Tibial nerve (tissue), 4 donors: ENCODE measurements at regions not wholly inside any gene's neighbourhood (a gene's known extent, or its start where the extent isn't known, plus 50 kb on each side); places are given as distances from the start of the nearest gene placed in this dataset.
"Not testable (repeated sequence)": the region's sequence is repeated elsewhere in the genome, so short reads cannot be mapped to it uniquely, and the experiment has no call there.

Experiments
- DNase-seq, 2 donors: peaks; one replicate each; pipeline ENCODE4 v3.0.0-alpha.2; 2019; ENCODE audit warnings: low spot score in 2 of 2
- H3K27ac ChIP-seq, 4 donors: fragments of 200-600 bp; sonication (generic) in 3 of 4; one replicate each; pipeline ENCODE4 v1.5.1; 2017 to 2019; ENCODE audit warnings: mild to moderate bottlenecking in 1 of 4
- H3K27me3 ChIP-seq, 2 donors: fragments of 200-600 bp; sonication (generic) in 1 of 2; one replicate each; pipeline versions ENCODE4 v1.5.1 to v1.6.0; 2017 to 2019
- H3K36me3 ChIP-seq, 3 donors: fragments of 200-600 bp; sonication (generic); one replicate each; pipeline ENCODE4 v1.5.1; 2018 to 2019
- H3K4me1 ChIP-seq, 4 donors: fragments of 200-600 bp; sonication (generic) in 3 of 4; one replicate each; pipeline ENCODE4 v1.5.1; 2017 to 2019
- H3K4me3 ChIP-seq, 4 donors: fragments of 200-600 bp; sonication (generic) in 3 of 4; one replicate each; pipeline ENCODE4 v1.5.1; 2017 to 2019; ENCODE audit warnings: mild to moderate bottlenecking in 1 of 4, moderate library complexity in 1 of 4
- H3K9me3 ChIP-seq, 4 donors: fragments of 200-600 bp; sonication (generic) in 3 of 4; one replicate each; pipeline ENCODE4 v1.5.1; 2017 to 2019
- CTCF ChIP-seq, 5 experiments: fragments of 200-600 bp in 3 of 5; fragments of 450-650 bp in 2 of 5; sonication (generic) in 3 of 5; IDR thresholded peaks; one replicate each; pipeline ENCODE4 v1.5.1; 2016 to 2019; ENCODE audit warnings: antibody characterized with exemption in 5 of 5, mild to moderate bottlenecking in 3 of 5, moderate library complexity in 2 of 5
- EP300 ChIP-seq, 2 donors: sonication (generic); formaldehyde crosslinking; IDR thresholded peaks; one replicate each; pipeline ENCODE4 v1.6.1; 2017; ENCODE audit warnings: antibody characterized with exemption in 2 of 2, mild to moderate bottlenecking in 1 of 2
- POLR2A ChIP-seq, 2 donors: fragments of 450-650 bp; IDR thresholded peaks; one replicate each; pipeline ENCODE4 v1.6.1; 2017; ENCODE audit warnings: antibody characterized with exemption in 2 of 2, mild to moderate bottlenecking in 2 of 2, moderate library complexity in 2 of 2
- WGBS, 2 donors: methylation state at CpG; one replicate each; pipeline ENCODE4 v1.1.5; 2018; 5-methylcytosine and 5-hydroxymethylcytosine counted together

- 71 to 75% methylated on average over 5 of the region's 5 CpGs for WGBS, 2 donors
- H3K27ac ChIP-seq: no peak overlapping the region
- H3K36me3 ChIP-seq: no peaks in the 10 kb centered on the region
- no peaks in the 10 kb centered on the region for H3K4me1 ChIP-seq
- TF ChIP-seq EP300 (IDR thresholded peaks at IDR 0.05): no peak
- no peak for TF ChIP-seq CTCF (IDR thresholded peaks at IDR 0.05)
- no peak for TF ChIP-seq POLR2A (IDR thresholded peaks at IDR 0.05)
- no peak overlapping the region for H3K4me3 ChIP-seq
- DNase-seq: no peak
- no peaks in the 10 kb centered on the region for H3K27me3 ChIP-seq
- H3K9me3 ChIP-seq: no peaks in the 10 kb centered on the region
Measured at GRCh38 chr2:103387888-103388287, 626.1 kb downstream of the TMEM182 start.

GRCh38 chr2:103396152-103396551, 634.3 kb downstream of the TMEM182 start:
- H3K27me3 ChIP-seq: no peaks in the 10 kb centered on the region
- no peak overlapping the region for H3K27ac ChIP-seq
- no peaks in the 10 kb centered on the region for H3K36me3 ChIP-seq
- 6 to 33% methylated on average over 1 of the region's 1 CpG for WGBS, 2 donors
- DNase-seq: no peak
- peaks cover 0 to 3% (median 0%) of the 10 kb centered on the region in 4 donors for H3K9me3 ChIP-seq
- no peaks in the 10 kb centered on the region for H3K4me1 ChIP-seq
- H3K4me3 ChIP-seq: no peak overlapping the region
- no peak for TF ChIP-seq POLR2A (IDR thresholded peaks at IDR 0.05)
- no peak for TF ChIP-seq CTCF (IDR thresholded peaks at IDR 0.05)
- no peak for TF ChIP-seq EP300 (IDR thresholded peaks at IDR 0.05)

- no peak for DNase-seq
- H3K9me3 ChIP-seq: no peaks in the 10 kb centered on the region
- no peak overlapping the region for H3K4me3 ChIP-seq
- 8 to 19% methylated on average over 4 of the region's 4 CpGs for WGBS, 2 donors
- H3K36me3 ChIP-seq: no peaks in the 10 kb centered on the region
- TF ChIP-seq EP300 (IDR thresholded peaks at IDR 0.05): no peak
- TF ChIP-seq CTCF (IDR thresholded peaks at IDR 0.05): no peak
- TF ChIP-seq POLR2A (IDR thresholded peaks at IDR 0.05): no peak
- H3K27ac ChIP-seq: no peak overlapping the region
- H3K4me1 ChIP-seq: no peaks in the 10 kb centered on the region
- no peaks in the 10 kb centered on the region for H3K27me3 ChIP-seq
Measured at GRCh38 chr2:103401621-103402020, 639.8 kb downstream of the TMEM182 start.

DNA sequence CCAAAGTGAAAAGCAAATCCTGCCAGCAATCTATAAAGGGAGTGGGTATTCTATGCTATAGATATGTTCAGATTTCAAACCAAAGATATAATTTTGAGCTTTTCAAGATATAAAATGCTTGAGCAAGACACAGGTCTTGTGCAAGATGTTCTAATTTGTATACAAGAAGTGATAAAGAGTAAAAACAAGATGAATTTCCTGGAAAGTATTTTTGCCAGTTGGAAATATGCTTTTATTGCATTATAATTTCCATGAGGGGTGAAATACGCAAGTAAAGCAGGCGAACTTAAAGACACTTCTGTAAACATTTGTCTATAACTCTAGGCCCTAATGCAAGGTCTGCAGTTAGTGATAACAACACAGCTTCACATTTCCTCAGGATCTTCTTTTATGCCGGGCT, 640.5 kb downstream of the TMEM182 start:
- Histone ChIP-seq H3K4me3 (no peak overlapping the region), H3K36me3 (no peaks in the 10 kb centered on the region), H3K4me1 (no peaks in the 10 kb centered on the region), H3K9me3 (no peaks in the 10 kb centered on the region), H3K27me3 (no peaks in the 10 kb centered on the region), H3K27ac (no peak overlapping the region)
- DNase-seq: no peak
- TF ChIP-seq EP300 (IDR thresholded peaks at IDR 0.05) (no peak), POLR2A (IDR thresholded peaks at IDR 0.05) (no peak), CTCF (IDR thresholded peaks at IDR 0.05) (no peak)
- 84 to 98% methylated on average over 3 of the region's 3 CpGs for WGBS, 2 donors

GRCh38 chr2:103402944-103403343, 641.1 kb downstream of the TMEM182 start:
- H3K9me3 ChIP-seq: no peaks in the 10 kb centered on the region
- no peak overlapping the region for H3K4me3 ChIP-seq
- no peak for DNase-seq
- H3K27ac ChIP-seq: no peak overlapping the region
- H3K27me3 ChIP-seq: no peaks in the 10 kb centered on the region
- no peak for TF ChIP-seq POLR2A (IDR thresholded peaks at IDR 0.05)
- no peak for TF ChIP-seq CTCF (IDR thresholded peaks at IDR 0.05)
- TF ChIP-seq EP300 (IDR thresholded peaks at IDR 0.05): no peak
- 77 to 78% methylated on average over 5 of the region's 5 CpGs for WGBS, 2 donors
- H3K4me1 ChIP-seq: no peaks in the 10 kb centered on the region
- H3K36me3 ChIP-seq: no peaks in the 10 kb centered on the region

DNA sequence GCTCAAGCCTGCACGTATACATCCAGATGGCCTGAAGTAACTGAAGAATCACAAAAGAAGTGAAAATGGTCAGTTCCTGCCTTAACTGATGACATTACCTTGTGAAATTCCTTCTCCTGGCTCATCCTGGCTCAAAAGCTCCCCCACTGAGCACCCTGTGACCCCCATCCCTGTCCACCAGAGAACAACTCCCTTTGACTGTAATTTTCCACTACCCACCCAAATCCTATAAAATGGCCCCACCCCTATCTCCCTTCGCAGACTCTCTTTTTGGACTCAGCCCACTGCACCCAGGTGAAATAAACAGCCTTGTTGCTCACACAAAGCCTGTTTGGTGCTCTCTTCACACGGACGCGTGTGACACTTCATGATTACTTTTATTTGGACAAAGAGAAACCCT, 641.6 kb downstream of the TMEM182 start:
- not testable (repeated sequence) for H3K36me3 ChIP-seq, H3K9me3 ChIP-seq, H3K27ac ChIP-seq, H3K4me1 ChIP-seq, H3K4me3 ChIP-seq, DNase-seq, H3K27me3 ChIP-seq
- whole genome bisulfite sequencing, 2 donors: 88 to 91% methylated on average over 5 of the region's 5 CpGs
